H1 (cell line): ENCODE measurements at regions not wholly inside any gene's neighbourhood (a gene's known extent, or its start where the extent isn't known, plus 50 kb on each side); places are given as distances from the start of the nearest gene placed in this dataset.

Source experiments
- CTCF ChIA-PET: fragments of 300-600 bp; sonication (Branson Sonifier 250); formaldehyde crosslinking; loops from one replicate; lab custom pipeline; 2021; ENCODE audit not compliant: partially characterized antibody; lab: Charles Lee
- POLR2A ChIA-PET: fragments of 300-600 bp; sonication (Branson Sonifier 250); formaldehyde crosslinking; loops from one replicate; lab custom pipeline; 2021; ENCODE audit warnings: inconsistent platforms; ENCODE audit not compliant: partially characterized antibody; lab: Charles Lee
- DNase-seq, 2 experiments: peaks; one replicate each; pipeline versions ENCODE4 v3.0.0 to v3.0.0-alpha.2; 2010 to 2022; ENCODE audit warnings: low spot score in 2 of 2, low read depth in 1 of 2, mixed read lengths in 1 of 2
- FAIRE-seq: peaks from 2 replicates; lab custom pipeline; 2011; peaks lifted over from hg19 to GRCh38; lab: Jason Lieb, UNC
- H2AFZ ChIP-seq: 2 replicates; pipeline ENCODE4 v1.8.1; 2012; ENCODE audit warnings: low read length, inconsistent platforms
- H2AK5ac ChIP-seq: 2 replicates; pipeline ENCODE4 v1.6.1; 2013; ENCODE audit warnings: low read depth, low read length
- H2BK120ac ChIP-seq: replicated peaks from 2 replicates; pipeline ENCODE3; 2013; ENCODE audit warnings: low read depth, low read length, inconsistent platforms
- H2BK12ac ChIP-seq: 2 replicates; pipeline ENCODE4 v1.6.1; 2013; ENCODE audit warnings: low read depth, low read length
- H2BK15ac ChIP-seq: 2 replicates; pipeline ENCODE4 v1.6.1; 2013; ENCODE audit warnings: low read length
- H2BK20ac ChIP-seq: 2 replicates; pipeline ENCODE4 v1.6.1; 2013; ENCODE audit warnings: low read length
- H2BK5ac ChIP-seq: 2 replicates; pipeline ENCODE4 v1.6.1; 2013; ENCODE audit warnings: low read depth, low read length
- H3K14ac ChIP-seq: 2 replicates; pipeline ENCODE4 v1.6.1; 2013; ENCODE audit warnings: inconsistent platforms; ENCODE audit not compliant: insufficient read length
- H3K18ac ChIP-seq: 2 replicates; pipeline ENCODE4 v1.6.1; 2013; ENCODE audit warnings: low read length; ENCODE audit errors: extremely low read depth
- H3K23ac ChIP-seq: 2 replicates; pipeline ENCODE4 v1.6.1; 2013; ENCODE audit warnings: inconsistent platforms; ENCODE audit not compliant: insufficient read length
- H3K23me2 ChIP-seq: 2 replicates; pipeline ENCODE4 v1.6.1; 2013; ENCODE audit warnings: low read depth, low read length
- H3K27ac ChIP-seq: 2 replicates; pipeline ENCODE4 v1.6.1; 2011; ENCODE audit warnings: low read depth, low read length, inconsistent platforms
- H3K27me3 ChIP-seq, 4 experiments: replicated peaks in 1 of 4; 1 replicate in 1 of 4; 2 replicates in 3 of 4; pipeline versions ENCODE4 v1.6.1 to v1.8.1; 2011 to 2013; ENCODE audit warnings: low read length in 3 of 4, mild to moderate bottlenecking in 3 of 4, inconsistent platforms in 2 of 4, mixed read lengths in 2 of 4, moderate library complexity in 1 of 4; ENCODE audit not compliant: control insufficient read depth in 3 of 4, insufficient read depth in 3 of 4; ENCODE audit errors: extremely low read depth in 1 of 4
- H3K36me3 ChIP-seq, 4 experiments: 2 replicates each; pipeline versions ENCODE4 v1.6.1 to v1.8.1; 2011 to 2013; ENCODE audit warnings: mild to moderate bottlenecking in 4 of 4, low read length in 3 of 4, moderate library complexity in 2 of 4, control low read depth in 1 of 4, inconsistent platforms in 1 of 4; ENCODE audit not compliant: insufficient read depth in 4 of 4, control insufficient read depth in 2 of 4
- H3K4ac ChIP-seq: replicated peaks from 2 replicates; pipeline ENCODE3; 2013; ENCODE audit warnings: low read length, low read depth, mixed read lengths, inconsistent platforms; ENCODE audit not compliant: insufficient read length
- H3K4me1 ChIP-seq, 4 experiments: replicated peaks in 1 of 4; 1 replicate in 1 of 4; 2 replicates in 3 of 4; pipeline versions ENCODE4 v1.6.1 to v1.8.1; 2011 to 2013; ENCODE audit warnings: low read length in 3 of 4, inconsistent platforms in 2 of 4, mixed read lengths in 1 of 4; ENCODE audit not compliant: insufficient read depth in 4 of 4, control insufficient read depth in 3 of 4
- H3K4me2 ChIP-seq, 2 experiments: 2 replicates each; pipeline versions ENCODE4 v1.6.1 to v1.8.1; 2011 to 2013; ENCODE audit warnings: low read depth in 2 of 2, low read length in 2 of 2, control low read depth in 1 of 2, inconsistent platforms in 1 of 2, mild to moderate bottlenecking in 1 of 2; ENCODE audit not compliant: insufficient read depth in 1 of 2
- H3K4me3 ChIP-seq, 4 experiments: fragments of 200-600, 300-600 bp in 1 of 4; sonication (generic), shearing (Covaris generic), sonication (Bioruptor Twin) in 1 of 4; 2 replicates each; pipeline versions ENCODE4 v1.5.1 to v1.8.1; 2011 to 2016; ENCODE audit warnings: low read length in 4 of 4, low read depth in 3 of 4, control low read depth in 2 of 4, inconsistent platforms in 2 of 4, mild to moderate bottlenecking in 2 of 4, mixed read lengths in 1 of 4, moderate library complexity in 1 of 4; ENCODE audit not compliant: insufficient read depth in 2 of 4; ENCODE audit errors: extremely low read depth in 1 of 4
- H3K56ac ChIP-seq: replicated peaks from 2 replicates; pipeline ENCODE3; 2013; ENCODE audit warnings: low read depth, mild to moderate bottlenecking, mixed read lengths, low read length, inconsistent platforms; ENCODE audit not compliant: insufficient read length
- H3K79me1 ChIP-seq: 2 replicates; pipeline ENCODE4 v1.6.1; 2013; ENCODE audit warnings: low read depth, low read length, control low read depth
- H3K79me2 ChIP-seq, 2 experiments: 2 replicates each; pipeline versions ENCODE4 v1.6.1 to v1.8.1; 2012 to 2013; ENCODE audit warnings: low read length in 2 of 2, mild to moderate bottlenecking in 2 of 2, inconsistent platforms in 1 of 2; ENCODE audit not compliant: insufficient read depth in 2 of 2, control insufficient read depth in 1 of 2
- H3K9ac ChIP-seq, 4 experiments: replicated peaks in 1 of 4; 1 replicate in 1 of 4; 2 replicates in 3 of 4; pipeline versions ENCODE4 v1.6.1 to v1.8.1; 2011 to 2013; ENCODE audit warnings: low read depth in 3 of 4, low read length in 3 of 4, control low read depth in 2 of 4, mild to moderate bottlenecking in 2 of 4, moderate library complexity in 2 of 4, inconsistent platforms in 1 of 4; ENCODE audit errors: extremely low read depth in 1 of 4
- H3K9me3 ChIP-seq, 2 experiments: 2 replicates each; pipeline versions ENCODE4 v1.6.1 to v1.8.1; 2012 to 2013; ENCODE audit warnings: mild to moderate bottlenecking in 2 of 2, moderate library complexity in 2 of 2, control low read depth in 1 of 2, inconsistent platforms in 1 of 2, low read depth in 1 of 2, low read length in 1 of 2, mixed read lengths in 1 of 2; ENCODE audit not compliant: insufficient read depth in 2 of 2
- H4K20me1 ChIP-seq, 2 experiments: replicated peaks in 1 of 2; 2 replicates each; pipeline versions ENCODE3 to v1.8.1; 2011 to 2013; ENCODE audit warnings: inconsistent platforms in 2 of 2, low read length in 2 of 2, mild to moderate bottlenecking in 1 of 2; ENCODE audit not compliant: insufficient read depth in 2 of 2, control insufficient read depth in 1 of 2
- H4K5ac ChIP-seq: 2 replicates; pipeline ENCODE4 v1.6.1; 2013; ENCODE audit warnings: low read length, low read depth, mixed read lengths, inconsistent platforms; ENCODE audit not compliant: insufficient read length
- H4K8ac ChIP-seq: 2 replicates; pipeline ENCODE4 v1.8.0; 2013; ENCODE audit warnings: mild to moderate bottlenecking, moderate library complexity, low read length, inconsistent platforms; ENCODE audit not compliant: insufficient read depth; ENCODE audit errors: extremely low read depth
- H4K91ac ChIP-seq: replicated peaks from 2 replicates; pipeline ENCODE3; 2013; ENCODE audit warnings: low read length, mixed read lengths, inconsistent platforms; ENCODE audit not compliant: insufficient read length
- HDAC6 ChIP-seq: IDR thresholded peaks from one replicate; pipeline ENCODE4 v1.7.1; 2012; ENCODE audit warnings: low read depth, mild to moderate bottlenecking, inconsistent platforms, low read length, moderate library complexity
- JUN ChIP-seq: IDR thresholded peaks from 2 replicates; pipeline ENCODE4 v1.6.1; 2011; ENCODE audit warnings: low read depth, mild to moderate bottlenecking, improper control_type of control experiment, low read length
- POLR2AphosphoS5 ChIP-seq: IDR thresholded peaks from 2 replicates; pipeline ENCODE4 v1.6.1; 2011; ENCODE audit warnings: low read depth, low read length
- RAD21 ChIP-seq, 2 experiments: IDR thresholded peaks in 1 of 2; conservative IDR thresholded peaks in 1 of 2; 2 replicates each; pipeline ENCODE4 v1.6.1; 2011; ENCODE audit warnings: low read depth in 2 of 2, low read length in 2 of 2, improper control_type of control experiment in 1 of 2, inconsistent platforms in 1 of 2, mild to moderate bottlenecking in 1 of 2, moderate library complexity in 1 of 2
- WGBS, 2 experiments: shearing (Covaris generic) in 1 of 2; methylation state at CpG; one replicate each; pipeline versions ENCODE4 v1.1.6 to v1.1.7; 2013 to 2015; ENCODE audit warnings: low lambda C conversion rate in 2 of 2, mixed read lengths in 2 of 2, inconsistent platforms in 1 of 2, low coverage in 1 of 2, missing lambda C conversion rate in 1 of 2; ENCODE audit not compliant: insufficient replicate concordance in 2 of 2, insufficient coverage in 1 of 2, insufficient read length in 1 of 2; ENCODE audit errors: extremely low coverage in 1 of 2, missing lambda C conversion rate in 1 of 2; 5-methylcytosine and 5-hydroxymethylcytosine counted together
- TF ChIP-seq, protein P1 (sequence below), 3 experiments: IDR thresholded peaks; 1 replicate in 2 of 3; 2 replicates in 1 of 3; pipeline versions ENCODE4 v1.5.1 to v1.6.1; 2011; ENCODE audit warnings: low read length in 3 of 3, mild to moderate bottlenecking in 3 of 3, inconsistent platforms in 2 of 3, low read depth in 1 of 3, moderate library complexity in 1 of 3; ENCODE audit not compliant: insufficient read depth in 1 of 3; ENCODE audit errors: control extremely low read depth in 1 of 3

GRCh38 chr11:43573233-43573632 lies 107.3 kb upstream of the HSD17B12 start:
- H3K18ac ChIP-seq = no peak overlapping the region
- no peak overlapping the region for H4K5ac ChIP-seq
- 9% methylated on average over 6 of the region's 6 CpGs; no CpG with 5 or more reads in 1 of the 2 experiments for WGBS, 2 experiments
- peaks cover 2 to 7% of the 10 kb centered on the region in 2 experiments for H4K20me1 ChIP-seq
- no peak overlapping the region for H3K27ac ChIP-seq
- H2AK5ac ChIP-seq = no peak overlapping the region
- H3K4me1 ChIP-seq = peaks cover 5 to 15% (median 6%) of the 10 kb centered on the region in 4 experiments
- ChIA-PET POLR2A (interaction anchor here (0.6 to 1.1 kb wide), 3 partner anchors 9 to 112 kb away, joined by 3 to 5 read pairs (median 3); no protein-coding TSS in a partner anchor), CTCF (interaction anchor here (0.6 to 34.3 kb wide), 16 partner anchors 3 to 1527 kb away, joined by 3 to 1064 read pairs (median 4); no protein-coding TSS in a partner anchor)
- peaks cover 8% of the 10 kb centered on the region; the same call in 1 of the 2 replicates for H3K23me2 ChIP-seq
- H3K4me2 ChIP-seq = peak overlapping the region; percentile 3 to 50; a peak in 3 of 4 replicates
- no peak overlapping the region for H3K9ac ChIP-seq
- no peak overlapping the region for H4K91ac ChIP-seq
- H2BK120ac ChIP-seq = no peak overlapping the region
- no peak overlapping the region for H2BK12ac ChIP-seq
- H3K4ac ChIP-seq = no peak overlapping the region
- H3K27me3 ChIP-seq = peaks cover 44 to 66% (median 60%) of the 10 kb centered on the region in 4 experiments
- H3K79me1 ChIP-seq = no peaks in the 10 kb centered on the region
- H3K56ac ChIP-seq = no peak overlapping the region
- H2AFZ ChIP-seq = 0 out of 2 replicates have a peak overlapping the region, but pooled peaks have one; percentile 95
- H3K4me3 ChIP-seq = no peak overlapping the region; a peak in 1 of 8 replicates
- H3K9me3 ChIP-seq = no peaks in the 10 kb centered on the region
- FAIRE-seq (peak; percentile 32), DNase-seq (peak in 1 of 2 experiments; percentile 70)
- no peak overlapping the region for H3K23ac ChIP-seq
- H2BK15ac ChIP-seq = no peak overlapping the region
- no peaks in the 10 kb centered on the region for H3K36me3 ChIP-seq
- H2BK20ac ChIP-seq = no peak overlapping the region
- no peak overlapping the region for H3K14ac ChIP-seq
- H2BK5ac ChIP-seq = no peak overlapping the region
- H3K79me2 ChIP-seq = no peaks in the 10 kb centered on the region
- no peak overlapping the region for H4K8ac ChIP-seq
- no peak for TF ChIP-seq POLR2AphosphoS5
- no peak for TF ChIP-seq HDAC6
- peak; percentile 85 to 86 for TF ChIP-seq RAD21 (IDR thresholded peaks at IDR 0.05 in 1 of 2, conservative IDR thresholded peaks at IDR 0.05 in 1 of 2; ENCODE audit: low read depth in 2 of 2, low read length in 2 of 2)
- TF ChIP-seq, protein P1, sequence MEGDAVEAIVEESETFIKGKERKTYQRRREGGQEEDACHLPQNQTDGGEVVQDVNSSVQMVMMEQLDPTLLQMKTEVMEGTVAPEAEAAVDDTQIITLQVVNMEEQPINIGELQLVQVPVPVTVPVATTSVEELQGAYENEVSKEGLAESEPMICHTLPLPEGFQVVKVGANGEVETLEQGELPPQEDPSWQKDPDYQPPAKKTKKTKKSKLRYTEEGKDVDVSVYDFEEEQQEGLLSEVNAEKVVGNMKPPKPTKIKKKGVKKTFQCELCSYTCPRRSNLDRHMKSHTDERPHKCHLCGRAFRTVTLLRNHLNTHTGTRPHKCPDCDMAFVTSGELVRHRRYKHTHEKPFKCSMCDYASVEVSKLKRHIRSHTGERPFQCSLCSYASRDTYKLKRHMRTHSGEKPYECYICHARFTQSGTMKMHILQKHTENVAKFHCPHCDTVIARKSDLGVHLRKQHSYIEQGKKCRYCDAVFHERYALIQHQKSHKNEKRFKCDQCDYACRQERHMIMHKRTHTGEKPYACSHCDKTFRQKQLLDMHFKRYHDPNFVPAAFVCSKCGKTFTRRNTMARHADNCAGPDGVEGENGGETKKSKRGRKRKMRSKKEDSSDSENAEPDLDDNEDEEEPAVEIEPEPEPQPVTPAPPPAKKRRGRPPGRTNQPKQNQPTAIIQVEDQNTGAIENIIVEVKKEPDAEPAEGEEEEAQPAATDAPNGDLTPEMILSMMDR (IDR thresholded peaks at IDR 0.05; ENCODE audit: control extremely low read depth in 1 of 3, insufficient read depth in 1 of 3, low read depth in 1 of 3, low read length in 3 of 3) = peak; percentile 70 to 94 (median 87)
- no peak for TF ChIP-seq JUN
